ENCODE measurements at regions not wholly inside any gene's neighbourhood (a gene's known extent, or its start where the extent isn't known, plus 50 kb on each side); places are given as distances from the start of the nearest gene placed in this dataset.

- no peaks in the 10 kb centered on the region for H3K36me3 ChIP-seq (replicated peaks; ENCODE audit: insufficient read depth, low read length)
- no peak overlapping the region for H3K4me3 ChIP-seq (ENCODE audit: low read length)
- H4K20me1 ChIP-seq (ENCODE audit: insufficient read depth, low read length) = no peaks in the 10 kb centered on the region
- H3K9me2 ChIP-seq (replicated peaks; ENCODE audit: insufficient read depth, low read length) = no peaks in the 10 kb centered on the region
- TF ChIP-seq EZH2 (optimal IDR thresholded peaks at IDR 0.05; ENCODE audit: low read depth, low read length) (no peak), EZH2phosphoT487 (IDR thresholded peaks at IDR 0.05; ENCODE audit: low read length) (no peak)
- no peaks in the 10 kb centered on the region for H3F3A ChIP-seq (ENCODE audit: insufficient read depth, low read length)
- no peaks in the 10 kb centered on the region for H3K27me3 ChIP-seq (replicated peaks; ENCODE audit: insufficient read depth, low read length)
- no peak overlapping the region for H3K27ac ChIP-seq (ENCODE audit: low read length)
- H2AFZ ChIP-seq (ENCODE audit: low read length) = no peak overlapping the region
- H3K4me2 ChIP-seq (ENCODE audit: low read depth, low read length) = no peak overlapping the region
- no peaks in the 10 kb centered on the region for H3K9me3 ChIP-seq (replicated peaks; ENCODE audit: insufficient read depth, low read length)
- no peaks in the 10 kb centered on the region for H3K4me1 ChIP-seq (ENCODE audit: low read length)
- no peak for DNase-seq
- H3K9ac ChIP-seq (ENCODE audit: low read length) = no peak overlapping the region
- H3K79me2 ChIP-seq (ENCODE audit: low read length) = no peaks in the 10 kb centered on the region
Observed at GRCh38 chr7:134371536-134371935, 54.8 kb upstream of the SLC35B4 start.

GRCh38 chr7:134370135-134370534 lies 53.4 kb upstream of the SLC35B4 start:
- Histone ChIP-seq H4K20me1 (ENCODE audit: insufficient read depth, low read length) (no peaks in the 10 kb centered on the region), H3K27ac (ENCODE audit: low read length) (no peak overlapping the region), H3K36me3 (replicated peaks; ENCODE audit: insufficient read depth, low read length) (no peaks in the 10 kb centered on the region), H3K4me3 (ENCODE audit: low read length) (no peak overlapping the region), H3K4me2 (ENCODE audit: low read depth, low read length) (no peak overlapping the region), H2AFZ (ENCODE audit: low read length) (no peak overlapping the region), H3K79me2 (ENCODE audit: low read length) (no peaks in the 10 kb centered on the region), H3K4me1 (ENCODE audit: low read length) (no peaks in the 10 kb centered on the region), H3K9ac (ENCODE audit: low read length) (no peak overlapping the region), H3F3A (ENCODE audit: insufficient read depth, low read length) (no peaks in the 10 kb centered on the region), H3K9me2 (replicated peaks; ENCODE audit: insufficient read depth, low read length) (no peaks in the 10 kb centered on the region), H3K27me3 (replicated peaks; ENCODE audit: insufficient read depth, low read length) (no peaks in the 10 kb centered on the region), H3K9me3 (replicated peaks; ENCODE audit: insufficient read depth, low read length) (no peaks in the 10 kb centered on the region)
- no peak for DNase-seq
- TF ChIP-seq CTCF (IDR thresholded peaks at IDR 0.05; ENCODE audit: low read length) (no peak), EZH2 (optimal IDR thresholded peaks at IDR 0.05; ENCODE audit: low read depth, low read length) (no peak), EZH2phosphoT487 (IDR thresholded peaks at IDR 0.05; ENCODE audit: low read length) (no peak)

GRCh38 chr7:134368851-134369544 lies 52.3 kb upstream of the SLC35B4 start:
- Histone ChIP-seq H3K27me3 (replicated peaks; ENCODE audit: insufficient read depth, low read length) (no peaks in the 10 kb centered on the region), H3K4me2 (ENCODE audit: low read depth, low read length) (no peak overlapping the region), H2AFZ (ENCODE audit: low read length) (no peak overlapping the region), H3K9me3 (replicated peaks; ENCODE audit: insufficient read depth, low read length) (no peaks in the 10 kb centered on the region), H3K79me2 (ENCODE audit: low read length) (no peaks in the 10 kb centered on the region), H3K27ac (ENCODE audit: low read length) (no peak overlapping the region), H4K20me1 (ENCODE audit: insufficient read depth, low read length) (no peaks in the 10 kb centered on the region), H3K36me3 (replicated peaks; ENCODE audit: insufficient read depth, low read length) (no peaks in the 10 kb centered on the region), H3K9ac (ENCODE audit: low read length) (no peak overlapping the region), H3K4me1 (ENCODE audit: low read length) (no peaks in the 10 kb centered on the region), H3K9me2 (replicated peaks; ENCODE audit: insufficient read depth, low read length) (no peaks in the 10 kb centered on the region), H3K4me3 (ENCODE audit: low read length) (no peak overlapping the region), H3F3A (ENCODE audit: insufficient read depth, low read length) (no peaks in the 10 kb centered on the region)
- DNase-seq = no peak
- no peak for TF ChIP-seq CTCF (IDR thresholded peaks at IDR 0.05; ENCODE audit: low read length)
- no peak for TF ChIP-seq EZH2phosphoT487 (IDR thresholded peaks at IDR 0.05; ENCODE audit: low read length)
- TF ChIP-seq EZH2 (optimal IDR thresholded peaks at IDR 0.05; ENCODE audit: low read depth, low read length) = no peak
